Fibroblast of gingiva (primary cell): ENCODE measurements at regions not wholly inside any gene's neighbourhood (a gene's known extent, or its start where the extent isn't known, plus 50 kb on each side); places are given as distances from the start of the nearest gene placed in this dataset.
"Not testable (repeated sequence)": the region's sequence is repeated elsewhere in the genome, so short reads cannot be mapped to it uniquely, and the experiment has no call there.

Experiments
- DNase-seq: peaks from one replicate; pipeline ENCODE4 v3.0.0-alpha.2; 2011; ENCODE audit warnings: low read depth

- DNase-seq, result no peak
These were observed 135.6 kb upstream of the TSC22D1 start for GRCh38 chr13:44711706-44712105.

- peak; percentile 82 for DNase-seq
These were observed 134.4 kb upstream of the TSC22D1 start for GRCh38 chr13:44710576-44710975.

GRCh38 chr13:44704811-44705210 lies 128.7 kb upstream of the TSC22D1 start:
- DNase-seq, result not testable (repeated sequence)

- DNase-seq, result peak; percentile 23
These were observed 127.2 kb upstream of the TSC22D1 start for GRCh38 chr13:44703371-44703770.

- DNase-seq, result no peak
These were observed 121.9 kb upstream of the TSC22D1 start for GRCh38 chr13:44698066-44698465.

GRCh38 chr13:44697058-44697457 lies 120.9 kb upstream of the TSC22D1 start:
- peak; percentile 13 for DNase-seq

- DNase-seq, result no peak
These were observed 119.4 kb upstream of the TSC22D1 start for GRCh38 chr13:44695520-44695919.

GRCh38 chr13:44694842-44695241 lies 118.7 kb upstream of the TSC22D1 start:
- no peak for DNase-seq

- no peak for DNase-seq
These were observed 118.2 kb upstream of the TSC22D1 start for GRCh38 chr13:44694291-44694690.

- no peak for DNase-seq
These were observed 117.1 kb upstream of the TSC22D1 start for GRCh38 chr13:44693156-44693764.

- no peak for DNase-seq
These were observed 116.1 kb upstream of the TSC22D1 start for GRCh38 chr13:44692173-44692713.

- DNase-seq, result no peak
These were observed 114.2 kb upstream of the TSC22D1 start for GRCh38 chr13:44690376-44690775.

- no peak for DNase-seq
These were observed 112.5 kb upstream of the TSC22D1 start for GRCh38 chr13:44688652-44689051.

GRCh38 chr13:44686531-44686934 lies 110.4 kb upstream of the TSC22D1 start:
- DNase-seq, result no peak

- no peak for DNase-seq
These were observed 109.5 kb upstream of the TSC22D1 start for GRCh38 chr13:44685641-44686040.

GRCh38 chr13:44682416-44682815 lies 106.3 kb upstream of the TSC22D1 start:
- not testable (repeated sequence) for DNase-seq

GRCh38 chr13:44680746-44681355 lies 104.7 kb upstream of the TSC22D1 start:
- no peak for DNase-seq

- peak; percentile 20 for DNase-seq
These were observed 103.5 kb upstream of the TSC22D1 start for GRCh38 chr13:44679597-44679996.

GRCh38 chr13:44678197-44678596 lies 102.1 kb upstream of the TSC22D1 start:
- no peak for DNase-seq

GRCh38 chr13:44676534-44676933 lies 100.4 kb upstream of the TSC22D1 start:
- no peak for DNase-seq

GRCh38 chr13:44669534-44669933 lies 93.4 kb upstream of the TSC22D1 start:
- no peak for DNase-seq

GRCh38 chr13:44668688-44669087 lies 92.6 kb upstream of the TSC22D1 start:
- peak; percentile 43 for DNase-seq

- DNase-seq, result peak; percentile 87
These were observed 91.8 kb upstream of the TSC22D1 start for GRCh38 chr13:44667943-44668342.

- peak; percentile 69 for DNase-seq
These were observed 90.4 kb upstream of the TSC22D1 start for GRCh38 chr13:44666538-44666937.
